ENCODE measurements at regions not wholly inside any gene's neighbourhood (a gene's known extent, or its start where the extent isn't known, plus 50 kb on each side); places are given as distances from the start of the nearest gene placed in this dataset.
A peak's percentile ranks its signal among the peaks of the same experiment; 100 is the strongest.

DNA sequence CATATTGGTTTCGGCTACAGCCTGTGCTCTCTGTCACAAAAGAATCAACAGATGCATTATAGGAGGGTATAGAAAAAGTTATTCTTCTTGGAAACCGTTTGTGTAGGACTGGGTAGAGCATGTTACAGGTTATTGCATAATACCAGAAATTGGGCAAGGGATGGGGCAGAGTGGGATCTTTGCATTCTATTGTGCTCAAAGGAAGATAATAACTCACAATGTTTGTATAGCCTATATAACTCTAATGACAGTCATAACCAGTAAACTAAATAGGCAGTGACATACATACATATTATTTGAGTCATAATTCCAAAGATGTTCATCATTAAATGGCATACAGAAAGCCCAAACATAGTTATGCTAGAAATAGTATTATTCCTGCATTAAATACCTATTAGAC is 179.7 kb downstream of the XPNPEP1 start:
- Mint-ChIP-seq H3K36me3 (ENCODE audit: insufficient read depth, unreplicated experiment) (peaks cover 6% of the 10 kb centered on the region), H3K9me3 (ENCODE audit: unreplicated experiment) (no peaks in the 10 kb centered on the region), H3K4me1 (ENCODE audit: insufficient read depth, unreplicated experiment) (peaks cover 9% of the 10 kb centered on the region), H3K27ac (ENCODE audit: low read depth, unreplicated experiment) (no peak overlapping the region), H3K27me3 (ENCODE audit: insufficient read depth, unreplicated experiment) (no peaks in the 10 kb centered on the region), H3K4me3 (ENCODE audit: unreplicated experiment) (no peak overlapping the region)
- TF ChIP-seq, protein P1, sequence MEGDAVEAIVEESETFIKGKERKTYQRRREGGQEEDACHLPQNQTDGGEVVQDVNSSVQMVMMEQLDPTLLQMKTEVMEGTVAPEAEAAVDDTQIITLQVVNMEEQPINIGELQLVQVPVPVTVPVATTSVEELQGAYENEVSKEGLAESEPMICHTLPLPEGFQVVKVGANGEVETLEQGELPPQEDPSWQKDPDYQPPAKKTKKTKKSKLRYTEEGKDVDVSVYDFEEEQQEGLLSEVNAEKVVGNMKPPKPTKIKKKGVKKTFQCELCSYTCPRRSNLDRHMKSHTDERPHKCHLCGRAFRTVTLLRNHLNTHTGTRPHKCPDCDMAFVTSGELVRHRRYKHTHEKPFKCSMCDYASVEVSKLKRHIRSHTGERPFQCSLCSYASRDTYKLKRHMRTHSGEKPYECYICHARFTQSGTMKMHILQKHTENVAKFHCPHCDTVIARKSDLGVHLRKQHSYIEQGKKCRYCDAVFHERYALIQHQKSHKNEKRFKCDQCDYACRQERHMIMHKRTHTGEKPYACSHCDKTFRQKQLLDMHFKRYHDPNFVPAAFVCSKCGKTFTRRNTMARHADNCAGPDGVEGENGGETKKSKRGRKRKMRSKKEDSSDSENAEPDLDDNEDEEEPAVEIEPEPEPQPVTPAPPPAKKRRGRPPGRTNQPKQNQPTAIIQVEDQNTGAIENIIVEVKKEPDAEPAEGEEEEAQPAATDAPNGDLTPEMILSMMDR (IDR thresholded peaks at IDR 0.05; ENCODE audit: unreplicated experiment), result no peak
- intact Hi-C loops (cut with micrococcal nuclease), result no loop called here
- POLR2A ChIA-PET, result no interaction called here
- DNase-seq (ENCODE audit: unreplicated experiment), result peak; percentile 25
- BruUV-seq (replicated peaks), result no TSS peak
- CTCF ChIA-PET, result interaction anchor here (0.6 to 2.0 kb wide), 3 partner anchors 30 to 416 kb away, joined by 3 to 7 read pairs (median 3); no protein-coding TSS in a partner anchor

DNA sequence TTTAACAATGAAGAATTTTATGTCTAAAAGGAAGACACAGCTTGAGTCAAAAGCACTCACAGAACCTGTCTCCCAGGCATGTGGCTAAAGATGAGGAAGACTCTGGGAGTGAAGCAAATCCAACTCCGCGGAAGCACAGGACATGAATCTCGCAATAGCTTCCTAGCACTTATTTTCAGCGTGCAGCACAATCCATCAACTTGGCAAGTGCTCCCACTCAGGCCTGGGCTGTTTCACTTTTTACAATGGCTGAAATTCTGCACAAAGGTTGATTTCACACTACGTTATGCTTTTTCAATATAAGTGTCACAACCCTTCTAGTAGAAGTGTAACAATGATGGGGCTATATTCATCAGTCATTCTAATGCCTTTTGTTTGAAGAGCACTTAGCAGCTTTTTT is 180.2 kb downstream of the XPNPEP1 start:
- intact Hi-C loops (cut with micrococcal nuclease), result no loop called here
- Mint-ChIP-seq H3K27me3 (ENCODE audit: insufficient read depth, unreplicated experiment) (no peaks in the 10 kb centered on the region), H3K36me3 (ENCODE audit: insufficient read depth, unreplicated experiment) (peaks cover 6% of the 10 kb centered on the region), H3K27ac (ENCODE audit: low read depth, unreplicated experiment) (no peak overlapping the region), H3K9me3 (ENCODE audit: unreplicated experiment) (no peaks in the 10 kb centered on the region), H3K4me1 (ENCODE audit: insufficient read depth, unreplicated experiment) (peaks cover 9% of the 10 kb centered on the region), H3K4me3 (ENCODE audit: unreplicated experiment) (no peak overlapping the region)
- ChIA-PET CTCF (no interaction called here), POLR2A (interaction anchor here (0.8 kb wide), 1 partner anchor 866 kb away, joined by 3 read pairs; no protein-coding TSS in a partner anchor)
- no peak for DNase-seq (ENCODE audit: unreplicated experiment)
- BruUV-seq (replicated peaks), result no TSS peak
- TF ChIP-seq, protein P1 (IDR thresholded peaks at IDR 0.05; ENCODE audit: unreplicated experiment), result no peak

DNA sequence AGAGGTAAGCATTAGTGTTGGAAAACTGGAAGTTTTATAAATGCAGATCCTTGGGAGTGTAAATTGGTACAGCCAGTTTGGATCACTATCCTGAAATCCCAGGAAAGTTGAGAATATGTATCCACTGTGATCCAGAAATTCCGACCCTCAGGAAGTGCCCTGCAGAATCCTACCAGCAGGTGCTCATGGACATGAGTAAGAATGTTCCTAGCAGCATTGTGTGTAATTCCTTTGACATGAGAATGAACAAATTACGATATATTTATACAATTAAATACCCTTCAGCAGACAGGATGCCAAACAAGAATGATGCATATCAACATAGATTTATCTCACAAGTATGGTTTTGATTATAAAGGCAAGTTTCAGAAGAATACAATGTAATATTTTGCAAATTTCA is 181.6 kb downstream of the XPNPEP1 start:
- intact Hi-C loops (cut with micrococcal nuclease), result no loop called here
- H3K36me3 Mint-ChIP-seq (ENCODE audit: insufficient read depth, unreplicated experiment), result peaks cover 6% of the 10 kb centered on the region
- no peak for DNase-seq (ENCODE audit: unreplicated experiment)
- no TSS peak for BruUV-seq (replicated peaks)
- H3K4me3 Mint-ChIP-seq (ENCODE audit: unreplicated experiment), result no peak overlapping the region
- no peak overlapping the region for H3K27ac Mint-ChIP-seq (ENCODE audit: low read depth, unreplicated experiment)
- POLR2A ChIA-PET, result no interaction called here
- TF ChIP-seq, protein P1 (IDR thresholded peaks at IDR 0.05; ENCODE audit: unreplicated experiment), result no peak
- H3K27me3 Mint-ChIP-seq (ENCODE audit: insufficient read depth, unreplicated experiment), result no peaks in the 10 kb centered on the region
- peaks cover 9% of the 10 kb centered on the region for H3K4me1 Mint-ChIP-seq (ENCODE audit: insufficient read depth, unreplicated experiment)
- no peaks in the 10 kb centered on the region for H3K9me3 Mint-ChIP-seq (ENCODE audit: unreplicated experiment)
- CTCF ChIA-PET, result interaction anchor here (0.6 to 1.2 kb wide), 2 partner anchors 16 to 265 kb away, joined by 4 to 6 read pairs; no protein-coding TSS in a partner anchor

DNA sequence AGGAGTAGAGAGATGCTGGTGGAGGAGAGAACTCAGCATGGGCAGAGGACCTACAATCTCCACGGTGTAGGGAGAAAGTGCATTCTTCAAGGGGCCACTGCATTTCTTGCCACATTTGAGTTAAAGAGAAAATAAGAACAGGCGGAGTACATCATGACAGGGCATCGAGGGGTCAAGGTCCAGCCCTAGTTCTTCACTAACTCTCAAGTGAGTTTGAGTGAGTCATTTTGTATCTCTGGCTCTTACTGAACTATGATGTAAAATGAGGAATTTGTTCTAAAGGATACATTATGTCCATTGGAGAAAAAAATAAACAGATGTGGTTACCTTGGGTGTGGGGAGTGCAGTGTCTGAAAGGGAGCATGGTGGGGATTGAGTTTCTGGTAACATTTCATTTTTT is 182.9 kb downstream of the XPNPEP1 start:
- Mint-ChIP-seq H3K27me3 (ENCODE audit: insufficient read depth, unreplicated experiment) (no peaks in the 10 kb centered on the region), H3K4me3 (ENCODE audit: unreplicated experiment) (no peak overlapping the region), H3K27ac (ENCODE audit: low read depth, unreplicated experiment) (no peak overlapping the region), H3K36me3 (ENCODE audit: insufficient read depth, unreplicated experiment) (peaks cover 6% of the 10 kb centered on the region), H3K4me1 (ENCODE audit: insufficient read depth, unreplicated experiment) (peaks cover 9% of the 10 kb centered on the region), H3K9me3 (ENCODE audit: unreplicated experiment) (no peaks in the 10 kb centered on the region)
- DNase-seq (ENCODE audit: unreplicated experiment), result peak; percentile 57
- CTCF ChIA-PET, result interaction anchor here (1.2 kb wide), 1 partner anchor 18 kb away, joined by 4 read pairs; no protein-coding TSS in a partner anchor
- BruUV-seq (replicated peaks), result no TSS peak
- intact Hi-C loops (cut with micrococcal nuclease), result no loop called here
- TF ChIP-seq, protein P1 (IDR thresholded peaks at IDR 0.05; ENCODE audit: unreplicated experiment), result no peak
- POLR2A ChIA-PET, result no interaction called here

Data from MCF 10A (cell line).